WTC11 (cell line): ENCODE measurements at regions not wholly inside any gene's neighbourhood (a gene's known extent, or its start where the extent isn't known, plus 50 kb on each side); places are given as distances from the start of the nearest gene placed in this dataset.

Experiments
- ATF3 ChIP-seq: sonication (generic); formaldehyde crosslinking; conservative IDR thresholded peaks from 2 replicates; pipeline ENCODE4 v1.8.1; 2022; ENCODE audit warnings: mild to moderate bottlenecking, missing genetic modification reagents
- CREB1 ChIP-seq: sonication (generic); formaldehyde crosslinking; IDR thresholded peaks from 2 replicates; pipeline ENCODE4 v1.8.0; 2023; ENCODE audit warnings: mild to moderate bottlenecking, missing genetic modification reagents
- E2F4 ChIP-seq: sonication (generic); formaldehyde crosslinking; IDR thresholded peaks from 2 replicates; pipeline ENCODE4 v1.8.1; 2022; ENCODE audit warnings: low read depth, mild to moderate bottlenecking, moderate library complexity, missing genetic modification reagents, borderline replicate concordance
- FOXJ3 ChIP-seq: sonication (generic); formaldehyde crosslinking; IDR thresholded peaks from 2 replicates; pipeline ENCODE4 v1.9.0; 2021; ENCODE audit warnings: missing genetic modification reagents, mild to moderate bottlenecking, borderline replicate concordance
- FOXP1 ChIP-seq: sonication (generic); formaldehyde crosslinking; IDR thresholded peaks from 2 replicates; pipeline ENCODE4 v1.8.0; 2022; ENCODE audit warnings: missing genetic modification reagents, mild to moderate bottlenecking, moderate library complexity, borderline replicate concordance
- FOXP4 ChIP-seq: sonication (generic); formaldehyde crosslinking; IDR thresholded peaks from 2 replicates; pipeline ENCODE4 v1.8.0; 2022; ENCODE audit warnings: mild to moderate bottlenecking, missing genetic modification reagents
- RELA ChIP-seq: sonication (generic); formaldehyde crosslinking; IDR thresholded peaks from 2 replicates; pipeline ENCODE4 v1.8.1; 2022; ENCODE audit warnings: missing genetic modification reagents, mild to moderate bottlenecking, borderline replicate concordance
- TEAD4 ChIP-seq: sonication (generic); formaldehyde crosslinking; IDR thresholded peaks from 2 replicates; pipeline ENCODE4 v1.8.0; 2022; ENCODE audit warnings: mild to moderate bottlenecking, missing genetic modification reagents
- USF2 ChIP-seq: sonication (generic); formaldehyde crosslinking; IDR thresholded peaks from 2 replicates; pipeline ENCODE4 v1.8.1; 2023; ENCODE audit warnings: mild to moderate bottlenecking, missing genetic modification reagents, moderate library complexity
- ZNF121 ChIP-seq: sonication (generic); formaldehyde crosslinking; IDR thresholded peaks from 2 replicates; pipeline ENCODE4 v1.8.0; 2023; ENCODE audit warnings: missing genetic modification reagents
- ZNF263 ChIP-seq: sonication (generic); formaldehyde crosslinking; IDR thresholded peaks from 2 replicates; pipeline ENCODE4 v1.8.1; 2022; ENCODE audit warnings: low read depth, mild to moderate bottlenecking, moderate library complexity, missing genetic modification reagents
- ZNF423 ChIP-seq: fragments of 250-450 bp; sonication (Bioruptor Pico); IDR thresholded peaks from 2 replicates; pipeline ENCODE4 v2.1.2; 2022; ENCODE audit warnings: mild to moderate bottlenecking, moderate library complexity
- TF ChIP-seq, protein P1 (sequence below): fragments of 200-600 bp; IDR thresholded peaks from 2 replicates; pipeline ENCODE4 v1.8.0; 2022; ENCODE audit warnings: antibody characterized with exemption
- TF ChIP-seq, protein P2 (sequence below): sonication (generic); formaldehyde crosslinking; IDR thresholded peaks from 2 replicates; pipeline ENCODE4 v1.8.0; 2022; ENCODE audit warnings: mild to moderate bottlenecking, missing genetic modification reagents

DNA sequence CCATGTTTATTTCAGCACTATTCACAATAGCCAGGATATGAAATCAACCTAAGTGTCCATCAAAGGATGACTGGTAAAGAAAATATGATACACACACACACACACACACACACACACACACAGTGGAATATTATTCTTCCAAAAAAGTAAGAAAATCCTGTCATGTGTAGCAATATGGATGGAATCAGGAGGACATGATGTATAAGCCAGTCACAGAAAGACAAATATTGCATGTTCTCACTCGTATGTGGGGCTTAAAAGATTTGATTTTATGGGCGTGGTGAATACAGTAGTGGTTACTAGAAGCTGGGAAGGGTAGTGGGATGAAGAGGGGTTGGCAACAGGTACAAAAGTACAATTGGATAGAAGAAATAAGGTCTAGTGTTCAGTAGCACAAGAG, 207.0 kb upstream of the PRDM1 start:
- TF ChIP-seq, protein P1, sequence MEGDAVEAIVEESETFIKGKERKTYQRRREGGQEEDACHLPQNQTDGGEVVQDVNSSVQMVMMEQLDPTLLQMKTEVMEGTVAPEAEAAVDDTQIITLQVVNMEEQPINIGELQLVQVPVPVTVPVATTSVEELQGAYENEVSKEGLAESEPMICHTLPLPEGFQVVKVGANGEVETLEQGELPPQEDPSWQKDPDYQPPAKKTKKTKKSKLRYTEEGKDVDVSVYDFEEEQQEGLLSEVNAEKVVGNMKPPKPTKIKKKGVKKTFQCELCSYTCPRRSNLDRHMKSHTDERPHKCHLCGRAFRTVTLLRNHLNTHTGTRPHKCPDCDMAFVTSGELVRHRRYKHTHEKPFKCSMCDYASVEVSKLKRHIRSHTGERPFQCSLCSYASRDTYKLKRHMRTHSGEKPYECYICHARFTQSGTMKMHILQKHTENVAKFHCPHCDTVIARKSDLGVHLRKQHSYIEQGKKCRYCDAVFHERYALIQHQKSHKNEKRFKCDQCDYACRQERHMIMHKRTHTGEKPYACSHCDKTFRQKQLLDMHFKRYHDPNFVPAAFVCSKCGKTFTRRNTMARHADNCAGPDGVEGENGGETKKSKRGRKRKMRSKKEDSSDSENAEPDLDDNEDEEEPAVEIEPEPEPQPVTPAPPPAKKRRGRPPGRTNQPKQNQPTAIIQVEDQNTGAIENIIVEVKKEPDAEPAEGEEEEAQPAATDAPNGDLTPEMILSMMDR, result no peak
- TF ChIP-seq FOXJ3 (CRISPR knock-in tag), result no peak
- no peak for TF ChIP-seq ZNF423 (CRISPR knock-in tag)
- TF ChIP-seq, protein P2, sequence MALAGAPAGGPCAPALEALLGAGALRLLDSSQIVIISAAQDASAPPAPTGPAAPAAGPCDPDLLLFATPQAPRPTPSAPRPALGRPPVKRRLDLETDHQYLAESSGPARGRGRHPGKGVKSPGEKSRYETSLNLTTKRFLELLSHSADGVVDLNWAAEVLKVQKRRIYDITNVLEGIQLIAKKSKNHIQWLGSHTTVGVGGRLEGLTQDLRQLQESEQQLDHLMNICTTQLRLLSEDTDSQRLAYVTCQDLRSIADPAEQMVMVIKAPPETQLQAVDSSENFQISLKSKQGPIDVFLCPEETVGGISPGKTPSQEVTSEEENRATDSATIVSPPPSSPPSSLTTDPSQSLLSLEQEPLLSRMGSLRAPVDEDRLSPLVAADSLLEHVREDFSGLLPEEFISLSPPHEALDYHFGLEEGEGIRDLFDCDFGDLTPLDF (CRISPR knock-in tag), result no peak
- no peak for TF ChIP-seq ATF3 (CRISPR knock-in tag)
- no peak for TF ChIP-seq RELA (CRISPR knock-in tag)
- no peak for TF ChIP-seq FOXP1 (CRISPR knock-in tag)
- TF ChIP-seq ZNF263 (CRISPR knock-in tag), result no peak
- no peak for TF ChIP-seq E2F4 (CRISPR knock-in tag)
- TF ChIP-seq USF2, result no peak
- TF ChIP-seq ZNF121 (CRISPR knock-in tag), result no peak
- TF ChIP-seq TEAD4 (CRISPR knock-in tag), result no peak
- no peak for TF ChIP-seq FOXP4 (CRISPR knock-in tag)
- TF ChIP-seq CREB1 (CRISPR knock-in tag), result no peak
